ENCODE measurements at regions not wholly inside any gene's neighbourhood (a gene's known extent, or its start where the extent isn't known, plus 50 kb on each side); places are given as distances from the start of the nearest gene placed in this dataset.

- no peak for DNase-seq
These were observed 57.9 kb upstream of the SLC5A9 start for GRCh38 chr1:48164571-48164970.

- DNase-seq, result no peak
These were observed 61.9 kb upstream of the SLC5A9 start for GRCh38 chr1:48160486-48161132.

- DNase-seq, result no peak
These were observed 83.2 kb upstream of the SLC5A9 start for GRCh38 chr1:48139275-48139674.

DNA sequence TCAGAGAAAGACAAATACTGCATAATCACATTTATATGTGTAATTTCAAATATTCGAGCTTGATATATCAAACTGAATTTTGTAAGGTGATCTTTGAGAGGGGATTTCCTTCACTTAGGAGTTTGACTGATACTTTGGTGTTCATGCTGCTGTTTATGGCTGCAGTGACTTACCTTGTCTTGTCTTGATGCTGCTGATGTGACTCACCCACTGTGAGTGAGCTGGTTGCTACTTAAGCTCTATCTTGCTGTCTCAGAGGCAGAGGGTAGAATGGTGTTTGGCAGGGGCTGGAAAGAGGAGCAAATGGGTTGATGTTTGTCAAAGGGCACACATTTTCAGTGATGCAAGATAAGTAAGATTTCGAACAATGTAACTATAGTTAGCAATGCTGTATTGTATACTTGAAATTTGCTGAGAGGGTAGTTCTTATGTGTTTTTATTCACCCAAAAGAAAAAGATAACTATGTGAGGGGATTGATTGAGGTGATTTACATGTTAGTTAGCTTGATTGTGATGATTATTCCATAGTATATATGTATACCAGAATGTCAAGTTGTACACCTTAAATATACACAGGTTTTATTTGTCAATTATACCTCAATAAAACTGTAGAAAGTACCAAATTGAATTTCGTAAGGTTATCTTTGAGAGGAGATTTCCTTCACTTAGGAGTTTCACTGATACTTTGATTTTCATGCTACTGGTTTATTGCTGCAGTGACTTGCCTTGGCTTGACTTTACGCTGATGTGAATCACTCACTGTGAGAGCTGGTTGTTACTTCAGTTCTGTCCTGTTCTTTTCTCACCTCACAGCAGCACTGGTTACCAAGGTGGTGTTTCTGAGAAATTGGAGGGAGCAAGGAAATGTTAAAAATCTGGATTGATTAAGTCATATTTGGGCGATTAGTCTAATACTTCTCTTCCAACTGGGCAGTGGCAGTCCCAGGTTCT is 94.5 kb upstream of the SLC5A9 start:
- no peak for DNase-seq

DNA sequence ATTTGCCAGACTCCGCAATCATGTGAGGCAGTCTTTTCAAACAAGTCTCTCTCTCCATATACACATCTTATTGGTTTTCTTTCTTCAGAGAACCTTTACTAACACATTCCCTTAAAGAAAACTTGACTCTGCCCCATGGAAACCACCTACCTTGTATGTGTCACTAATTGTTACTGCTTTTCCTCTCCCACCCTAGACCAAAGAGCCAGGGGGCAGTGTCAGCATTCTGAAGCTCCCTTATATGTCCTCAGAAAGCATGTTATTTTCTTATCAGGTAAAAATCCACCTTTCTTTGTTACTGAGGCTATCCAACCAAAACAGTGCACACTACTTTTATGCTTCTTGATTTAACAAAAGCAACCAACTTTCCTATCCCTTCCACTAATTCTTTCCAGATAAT is 98.9 kb upstream of the SLC5A9 start:
- DNase-seq, result no peak

GRCh38 chr1:48121955-48122354 is 100.6 kb upstream of the SLC5A9 start:
- no peak for DNase-seq

DNA sequence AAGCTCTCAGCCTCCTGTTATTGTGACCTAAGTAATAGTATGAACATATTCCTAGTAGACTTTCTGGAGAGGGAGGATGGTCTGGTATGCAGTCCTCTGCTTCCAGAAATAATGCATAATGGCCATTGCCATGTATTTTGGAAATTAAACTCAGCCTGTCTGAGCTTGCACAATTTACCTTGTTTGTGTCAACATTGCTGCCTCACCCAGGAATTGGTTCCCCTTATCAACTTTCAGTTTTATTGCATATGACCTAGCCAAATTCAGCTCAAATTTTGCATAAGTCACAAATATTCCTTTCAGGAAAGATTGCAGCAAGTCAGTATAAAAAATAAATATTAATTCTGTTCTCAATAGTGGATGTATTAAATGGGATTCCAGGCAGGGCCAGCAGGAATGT is 101.9 kb upstream of the SLC5A9 start:
- DNase-seq, result no peak

DNA sequence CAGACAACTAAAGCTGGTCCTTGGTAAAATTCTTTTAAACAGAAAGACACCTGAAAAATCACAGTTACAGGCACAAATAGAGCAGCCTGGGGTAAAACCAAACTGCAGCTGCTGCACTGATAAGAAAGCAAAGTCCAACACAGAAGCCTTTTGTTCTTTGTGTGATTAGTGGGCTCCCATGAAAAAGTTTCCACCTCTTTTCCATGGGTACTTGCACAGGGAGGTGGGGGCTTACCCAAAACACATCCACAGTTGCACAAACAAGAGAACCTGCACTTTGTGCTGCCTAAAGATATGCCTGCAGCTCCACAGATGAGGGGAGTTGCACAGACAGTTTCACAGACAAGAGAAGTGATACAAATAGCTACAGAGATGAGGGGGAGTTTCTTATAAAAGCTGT is 106.7 kb upstream of the SLC5A9 start:
- no peak for DNase-seq

DNA sequence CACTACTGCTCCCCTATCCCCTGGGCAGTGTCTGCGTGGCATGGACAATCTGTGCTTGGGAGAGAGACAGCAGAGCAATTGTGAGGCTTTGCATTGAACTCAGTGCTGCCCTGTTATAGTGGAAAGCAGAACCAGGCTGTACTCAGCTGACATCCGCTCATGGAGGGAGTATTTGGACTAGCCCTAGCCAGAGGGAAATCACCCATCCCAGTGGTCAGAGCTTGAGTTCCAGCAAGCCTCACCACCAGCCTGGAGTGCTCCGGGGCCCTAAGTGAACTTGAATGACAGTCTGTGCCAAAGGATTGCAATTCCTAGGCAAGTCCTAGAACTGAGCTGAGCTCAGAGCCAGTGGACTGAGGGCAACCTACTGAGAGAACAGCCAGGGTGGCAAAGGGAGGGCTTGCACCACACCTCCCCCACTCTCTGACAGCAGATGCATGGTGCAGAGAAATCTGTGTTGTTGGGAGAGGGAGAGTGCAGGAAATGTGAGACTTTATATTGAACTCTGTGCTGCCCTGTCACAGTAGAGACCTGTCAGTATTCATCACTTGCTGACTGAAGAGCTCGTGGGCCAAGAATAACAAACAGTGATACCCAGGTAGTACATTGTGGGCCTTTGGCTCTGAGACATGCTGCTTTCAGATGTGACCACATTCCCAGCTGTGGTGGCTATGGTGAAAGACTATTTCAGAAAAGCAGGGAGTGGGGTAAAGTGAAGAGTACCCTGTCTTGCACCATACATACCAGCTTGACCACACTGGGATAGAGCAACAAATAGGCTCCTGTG is 107.7 kb upstream of the SLC5A9 start:
- no peak for DNase-seq

GRCh38 chr1:48109390-48110013 is 112.3 kb upstream of the TRABD2B start:
- peak; percentile 38 to 51 for DNase-seq

- no peak for DNase-seq
These were observed 110.3 kb upstream of the TRABD2B start for GRCh38 chr1:48107516-48107915.

- no peak for DNase-seq
These were observed 108.9 kb upstream of the TRABD2B start for GRCh38 chr1:48106049-48106448.

- DNase-seq, result no peak
These were observed 108.0 kb upstream of the TRABD2B start for GRCh38 chr1:48105165-48105564.

DNA sequence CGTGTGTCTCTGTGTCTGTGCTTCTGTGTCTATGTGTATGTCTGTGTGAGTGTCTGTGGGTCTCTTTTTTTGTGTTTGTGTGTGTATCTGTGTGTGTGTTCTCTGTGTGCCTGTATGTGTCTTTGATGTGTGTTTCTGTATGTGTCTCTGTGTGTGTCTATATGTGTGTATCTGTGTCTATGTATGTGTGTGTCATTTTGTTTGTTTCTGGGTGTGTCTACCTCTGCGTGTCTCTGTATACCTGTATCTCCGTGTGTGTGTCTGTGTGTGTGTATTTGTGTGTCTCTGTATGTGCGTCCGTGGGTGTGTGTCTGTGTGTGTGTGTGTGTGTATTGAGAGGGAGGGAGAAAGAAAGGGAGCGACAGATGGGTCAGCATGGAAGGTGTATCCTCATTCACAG is 106.3 kb upstream of the TRABD2B start:
- no peak for DNase-seq

DNA sequence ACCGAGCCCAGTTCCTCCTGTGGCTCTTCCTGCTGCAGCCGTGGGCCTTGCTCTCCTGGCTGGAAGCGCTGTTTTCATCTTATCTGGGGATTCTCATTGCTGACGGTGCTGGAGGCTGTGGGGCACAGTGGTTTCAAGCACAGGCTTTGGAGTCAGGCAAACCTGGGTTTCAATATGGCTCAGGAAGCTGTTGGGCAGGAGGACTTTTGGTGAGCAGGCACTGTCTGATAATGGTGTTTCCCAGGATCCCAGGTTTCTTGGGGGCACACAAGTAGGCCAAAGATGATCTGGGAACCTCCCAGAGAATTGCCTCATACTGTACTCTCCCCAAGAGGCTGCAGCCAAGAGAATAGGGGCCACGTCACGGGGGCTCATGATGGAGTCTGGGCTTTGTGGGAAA is 105.6 kb upstream of the TRABD2B start:
- DNase-seq, result no peak

DNA sequence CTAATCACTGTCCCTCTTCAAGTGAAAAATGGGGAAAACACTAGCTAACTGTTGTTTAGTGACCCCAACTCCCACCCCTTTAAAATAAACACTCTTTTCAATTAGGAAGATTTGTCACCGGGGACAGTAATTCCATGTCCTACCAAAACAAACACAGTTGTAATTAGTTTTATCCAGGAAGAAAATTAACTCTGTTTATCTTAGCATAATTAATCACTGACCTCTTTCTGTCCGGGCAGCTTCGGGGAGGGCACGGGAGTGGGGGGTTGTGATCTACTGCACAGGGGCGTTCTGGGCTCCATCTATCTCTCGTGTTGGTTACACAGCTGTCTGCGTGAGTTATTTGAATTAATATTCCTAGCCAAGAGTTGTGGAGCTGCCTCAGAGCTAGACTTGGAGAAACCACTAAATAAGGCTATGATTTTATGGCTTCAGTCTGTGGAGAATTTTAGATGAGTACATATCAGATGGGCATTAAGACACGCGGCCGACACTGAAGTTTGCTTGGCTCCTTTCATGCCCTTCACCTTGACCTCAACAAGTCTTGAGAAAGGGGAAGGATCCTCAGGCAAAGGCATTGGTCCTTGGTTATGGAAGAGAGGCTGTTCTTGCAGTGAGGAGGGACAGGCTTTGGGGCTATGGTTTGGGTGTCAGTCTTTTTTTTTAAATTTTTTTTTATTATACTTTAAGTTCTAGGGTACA is 102.0 kb upstream of the TRABD2B start:
- DNase-seq, result no peak

- peak; percentile 45 to 75 for DNase-seq
These were observed 96.7 kb upstream of the TRABD2B start for GRCh38 chr1:48093696-48094528.

DNA sequence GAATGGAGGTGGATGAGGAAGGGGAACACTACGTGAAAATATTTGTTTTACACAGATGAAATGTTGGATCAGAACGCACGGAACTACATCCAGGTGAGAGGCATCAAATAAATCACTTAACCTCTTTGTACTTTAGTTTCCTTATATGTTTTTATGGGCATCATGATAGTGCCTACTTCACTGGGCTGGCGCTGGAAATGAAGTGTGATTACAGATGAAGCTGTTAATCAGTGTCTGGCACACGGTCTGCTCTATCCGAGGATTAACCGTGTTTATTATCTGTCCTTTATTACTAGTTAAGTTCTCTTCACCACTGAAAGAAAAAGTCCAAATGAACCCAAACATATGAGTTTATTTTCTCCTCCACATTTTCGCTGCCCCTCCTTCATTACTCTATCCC is 96.0 kb upstream of the TRABD2B start:
- DNase-seq, result no peak

DNA sequence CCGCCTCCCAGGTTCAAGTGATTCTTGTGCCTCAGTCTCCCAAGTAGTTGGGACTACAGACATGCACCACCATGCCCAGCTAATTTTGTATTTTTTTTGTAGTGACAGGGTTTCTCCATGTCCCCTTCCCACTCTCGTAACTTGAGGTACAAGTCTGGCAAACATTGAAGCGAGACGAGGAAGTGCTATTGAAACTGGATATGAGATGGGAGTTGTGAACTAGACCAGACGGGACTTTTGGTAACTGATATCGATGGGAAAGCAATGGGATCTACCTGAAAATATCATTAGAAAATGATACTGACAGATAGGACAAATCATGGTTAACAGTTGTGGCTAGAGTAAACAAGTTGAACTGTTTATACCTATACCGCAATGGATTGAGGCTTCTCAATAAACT is 95.2 kb upstream of the TRABD2B start:
- DNase-seq, result no peak

- DNase-seq, result no peak
These were observed 92.2 kb upstream of the TRABD2B start for GRCh38 chr1:48089356-48089891.

DNA sequence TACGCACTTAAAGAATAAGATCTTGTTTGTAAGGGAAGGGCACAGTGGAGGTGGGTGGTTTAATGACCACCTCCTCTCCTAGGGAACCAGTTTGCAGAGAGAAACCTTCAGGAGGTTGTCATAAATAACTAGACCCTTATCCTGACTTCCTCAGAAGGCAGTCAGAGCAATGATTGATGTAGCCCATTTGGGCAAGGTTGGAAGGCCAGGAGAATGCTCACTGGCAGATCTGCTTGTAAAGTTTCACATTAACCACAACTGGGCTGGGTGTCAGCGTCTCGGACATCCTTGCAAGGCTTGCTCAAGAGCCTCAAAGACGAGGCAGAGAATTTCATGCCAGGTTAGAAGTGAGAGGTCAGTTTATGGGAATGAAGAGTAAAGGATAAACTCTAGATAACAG is 87.6 kb upstream of the TRABD2B start:
- DNase-seq, result no peak

All from NCI-H1930 (cell line).